ENCODE measurements at regions not wholly inside any gene's neighbourhood (a gene's known extent, or its start where the extent isn't known, plus 50 kb on each side); places are given as distances from the start of the nearest gene placed in this dataset.

DNA sequence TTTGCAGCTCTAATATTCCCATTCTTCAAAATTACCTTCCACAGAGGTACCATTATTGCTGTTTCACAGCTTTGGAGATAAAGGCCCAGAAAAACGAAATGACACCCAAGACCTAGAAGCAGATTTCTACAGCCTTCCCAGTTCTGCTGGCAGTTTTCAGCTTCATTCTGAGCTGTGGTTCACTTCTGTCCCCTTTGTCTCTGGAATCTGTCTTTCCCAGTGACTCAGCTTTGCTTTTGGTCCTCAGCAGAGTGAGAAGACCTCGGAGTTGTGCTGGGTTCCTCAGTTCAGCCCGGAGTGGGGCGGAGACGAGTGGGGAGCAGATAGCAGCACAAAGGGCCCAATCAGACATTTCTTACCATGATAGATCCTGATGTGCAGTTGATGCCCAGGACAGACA, 180.7 kb upstream of the CXCR4 start:
- Histone ChIP-seq H3K9me3 (ENCODE audit: control insufficient read depth, low read depth, low read length) (no peaks in the 10 kb centered on the region), H3K4me2 (ENCODE audit: control insufficient read depth, extremely low read depth, insufficient read depth, low read depth, low read length) (no peak overlapping the region), H3K36me3 (ENCODE audit: control insufficient read depth in 2 of 2, extremely low read depth in 1 of 2, insufficient read depth in 2 of 2, low read length in 2 of 2) (no peaks in the 10 kb centered on the region), H4K20me1 (ENCODE audit: control insufficient read depth, extremely low read depth, insufficient read depth, low read length) (no peaks in the 10 kb centered on the region), H2AFZ (ENCODE audit: control insufficient read depth, low read length) (no peak overlapping the region), H3K4me3 (ENCODE audit: control insufficient read depth in 2 of 3, extremely low read depth in 1 of 3, insufficient read depth in 2 of 3, low read depth in 1 of 3, low read length in 3 of 3) (no peak overlapping the region), H3K27ac (ENCODE audit: control insufficient read depth, insufficient read depth, low read length) (no peak overlapping the region), H3K9me1 (ENCODE audit: control insufficient read depth, extremely low read depth, insufficient read depth, low read length) (no peaks in the 10 kb centered on the region), H3K4me1 (ENCODE audit: control insufficient read depth, extremely low read depth, insufficient read depth, low read length) (no peaks in the 10 kb centered on the region), H3K9ac (ENCODE audit: control insufficient read depth, extremely low read depth, insufficient read depth, low read length) (no peak overlapping the region), H3K79me2 (ENCODE audit: control insufficient read depth, insufficient read depth, low read length) (no peaks in the 10 kb centered on the region), H3K27me3 (ENCODE audit: control insufficient read depth, extremely low read depth, insufficient read depth, low read length) (peaks cover 3% of the 10 kb centered on the region)
- TF ChIP-seq, protein P1, sequence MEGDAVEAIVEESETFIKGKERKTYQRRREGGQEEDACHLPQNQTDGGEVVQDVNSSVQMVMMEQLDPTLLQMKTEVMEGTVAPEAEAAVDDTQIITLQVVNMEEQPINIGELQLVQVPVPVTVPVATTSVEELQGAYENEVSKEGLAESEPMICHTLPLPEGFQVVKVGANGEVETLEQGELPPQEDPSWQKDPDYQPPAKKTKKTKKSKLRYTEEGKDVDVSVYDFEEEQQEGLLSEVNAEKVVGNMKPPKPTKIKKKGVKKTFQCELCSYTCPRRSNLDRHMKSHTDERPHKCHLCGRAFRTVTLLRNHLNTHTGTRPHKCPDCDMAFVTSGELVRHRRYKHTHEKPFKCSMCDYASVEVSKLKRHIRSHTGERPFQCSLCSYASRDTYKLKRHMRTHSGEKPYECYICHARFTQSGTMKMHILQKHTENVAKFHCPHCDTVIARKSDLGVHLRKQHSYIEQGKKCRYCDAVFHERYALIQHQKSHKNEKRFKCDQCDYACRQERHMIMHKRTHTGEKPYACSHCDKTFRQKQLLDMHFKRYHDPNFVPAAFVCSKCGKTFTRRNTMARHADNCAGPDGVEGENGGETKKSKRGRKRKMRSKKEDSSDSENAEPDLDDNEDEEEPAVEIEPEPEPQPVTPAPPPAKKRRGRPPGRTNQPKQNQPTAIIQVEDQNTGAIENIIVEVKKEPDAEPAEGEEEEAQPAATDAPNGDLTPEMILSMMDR (optimal IDR thresholded peaks at IDR 0.05 in 1 of 3, IDR thresholded peaks at IDR 0.05 in 1 of 3, conservative IDR thresholded peaks at IDR 0.05 in 1 of 3; ENCODE audit: extremely low read depth in 1 of 3, insufficient read depth in 2 of 3, low read length in 3 of 3), result no peak
- TF ChIP-seq EZH2 (IDR thresholded peaks at IDR 0.05; ENCODE audit: low read length), result no peak
- dilution Hi-C loops (cut with MboI; ENCODE audit: extremely low pct_ligation_motif_present, low sequenced_read_pairs), result no loop called here
- FAIRE-seq (no peak), DNase-seq (ENCODE audit: low read depth, low spot score) (no peak)

DNA sequence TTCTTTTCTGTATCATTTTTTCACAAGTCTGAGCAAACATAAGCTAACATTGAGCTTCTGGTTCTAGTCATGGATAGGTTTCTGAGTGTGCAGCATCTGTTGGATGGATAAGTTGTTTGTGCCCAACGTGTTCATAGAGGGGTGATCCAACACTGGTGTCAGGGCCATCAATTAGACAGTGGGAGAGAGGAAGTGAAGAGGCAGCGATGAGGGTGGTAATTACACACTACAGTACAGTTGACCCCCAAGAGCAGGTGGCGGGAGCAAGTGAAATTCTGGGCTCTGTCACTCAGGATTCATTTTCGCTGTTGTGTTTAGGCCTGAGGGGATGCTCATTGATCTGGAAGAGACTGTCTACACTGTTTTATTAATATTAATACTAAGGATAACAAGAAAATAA, 180.0 kb upstream of the CXCR4 start:
- Histone ChIP-seq H3K9ac (ENCODE audit: control insufficient read depth, extremely low read depth, insufficient read depth, low read length) (no peak overlapping the region), H3K27ac (ENCODE audit: control insufficient read depth, insufficient read depth, low read length) (no peak overlapping the region), H3K79me2 (ENCODE audit: control insufficient read depth, insufficient read depth, low read length) (no peaks in the 10 kb centered on the region), H3K9me1 (ENCODE audit: control insufficient read depth, extremely low read depth, insufficient read depth, low read length) (no peaks in the 10 kb centered on the region), H4K20me1 (ENCODE audit: control insufficient read depth, extremely low read depth, insufficient read depth, low read length) (no peaks in the 10 kb centered on the region), H3K36me3 (ENCODE audit: control insufficient read depth in 2 of 2, extremely low read depth in 1 of 2, insufficient read depth in 2 of 2, low read length in 2 of 2) (no peaks in the 10 kb centered on the region), H2AFZ (ENCODE audit: control insufficient read depth, low read length) (no peak overlapping the region), H3K4me2 (ENCODE audit: control insufficient read depth, extremely low read depth, insufficient read depth, low read depth, low read length) (no peak overlapping the region), H3K27me3 (ENCODE audit: control insufficient read depth, extremely low read depth, insufficient read depth, low read length) (no peaks in the 10 kb centered on the region), H3K4me3 (ENCODE audit: control insufficient read depth in 2 of 3, extremely low read depth in 1 of 3, insufficient read depth in 2 of 3, low read depth in 1 of 3, low read length in 3 of 3) (no peak overlapping the region), H3K9me3 (ENCODE audit: control insufficient read depth, low read depth, low read length) (no peaks in the 10 kb centered on the region), H3K4me1 (ENCODE audit: control insufficient read depth, extremely low read depth, insufficient read depth, low read length) (no peaks in the 10 kb centered on the region)
- dilution Hi-C loops (cut with MboI; ENCODE audit: extremely low pct_ligation_motif_present, low sequenced_read_pairs), result no loop called here
- no peak for DNase-seq (ENCODE audit: low read depth, low spot score)
- FAIRE-seq, result no peak
- TF ChIP-seq EZH2 (IDR thresholded peaks at IDR 0.05; ENCODE audit: low read length), result no peak
- TF ChIP-seq, protein P1 (optimal IDR thresholded peaks at IDR 0.05 in 1 of 3, IDR thresholded peaks at IDR 0.05 in 1 of 3, conservative IDR thresholded peaks at IDR 0.05 in 1 of 3; ENCODE audit: extremely low read depth in 1 of 3, insufficient read depth in 2 of 3, low read length in 3 of 3), result no peak

Data from keratinocyte (primary cell).